D721Med (cell line): ENCODE measurements at regions not wholly inside any gene's neighbourhood (a gene's known extent, or its start where the extent isn't known, plus 50 kb on each side); places are given as distances from the start of the nearest gene placed in this dataset.
A peak's percentile ranks its signal among the peaks of the same experiment; 100 is the strongest.

Source experiments
- DNase-seq: peaks from one replicate; pipeline ENCODE4 v3.0.0; 2011; ENCODE audit warnings: low spot score; ENCODE audit not compliant: insufficient read length
- FAIRE-seq: peaks from 2 replicates; lab custom pipeline; 2011; peaks lifted over from hg19 to GRCh38; lab: Jason Lieb, UNC
- CTCF ChIP-seq: IDR thresholded peaks from 2 replicates; pipeline ENCODE4 v1.5.1; 2012; ENCODE audit warnings: mild to moderate bottlenecking, control low read depth; ENCODE audit not compliant: insufficient read depth; ENCODE audit errors: missing control alignments

GRCh38 chr18:73741946-73742345 lies 405.7 kb downstream of the FBXO15 start:
- no peak for TF ChIP-seq CTCF
- DNase-seq, result no peak
- FAIRE-seq, result peak; percentile 99

GRCh38 chr18:73739098-73739497 lies 408.5 kb downstream of the FBXO15 start:
- DNase-seq (no peak), FAIRE-seq (peak; percentile 38)
- TF ChIP-seq CTCF, result no peak

- TF ChIP-seq CTCF, result no peak
- DNase-seq (no peak), FAIRE-seq (no peak)
Measured at GRCh38 chr18:73737990-73738389, 409.6 kb downstream of the FBXO15 start.

- no peak for DNase-seq
- no peak for FAIRE-seq
- TF ChIP-seq CTCF, result no peak
Measured at GRCh38 chr18:73735836-73736235, 411.8 kb downstream of the FBXO15 start.

GRCh38 chr18:73733806-73734314 lies 413.8 kb downstream of the FBXO15 start:
- FAIRE-seq, result no peak
- DNase-seq, result no peak
- TF ChIP-seq CTCF, result no peak

- FAIRE-seq (no peak), DNase-seq (no peak)
- no peak for TF ChIP-seq CTCF
Measured at GRCh38 chr18:73733376-73733775, 414.3 kb downstream of the FBXO15 start.

GRCh38 chr18:73728657-73729056 lies 419.0 kb downstream of the FBXO15 start:
- DNase-seq, result no peak

More at GRCh38 chr18:73728657-73729056, 419.0 kb downstream of the FBXO15 start:
- no peak for TF ChIP-seq CTCF
- FAIRE-seq, result no peak
